ENCODE measurements at regions not wholly inside any gene's neighbourhood (a gene's known extent, or its start where the extent isn't known, plus 50 kb on each side); places are given as distances from the start of the nearest gene placed in this dataset.

GRCh38 chr9:108607607-108608006, 248.2 kb downstream of the ACTL7B start:
- Histone ChIP-seq H3K27me3 (ENCODE audit: control insufficient read depth in 1 of 2, insufficient read depth in 2 of 2, low read length in 2 of 2) (no peaks in the 10 kb centered on the region), H3K27ac (ENCODE audit: extremely low read length, insufficient read depth, low read length) (no peak overlapping the region), H3K4me1 (ENCODE audit: insufficient read depth, low read length) (no peaks in the 10 kb centered on the region), H3K9me3 (ENCODE audit: low read length) (no peaks in the 10 kb centered on the region), H3K79me2 (ENCODE audit: insufficient read depth, low read length) (no peaks in the 10 kb centered on the region), H3K9ac (ENCODE audit: insufficient read depth, low read depth, low read length) (no peak overlapping the region), H4K20me1 (ENCODE audit: insufficient read depth, low read length) (no peaks in the 10 kb centered on the region), H3K4me3 (replicated peaks in 1 of 3; ENCODE audit: insufficient read depth in 1 of 3, low read depth in 2 of 3, low read length in 3 of 3) (no peak overlapping the region), H3K4me2 (ENCODE audit: low read depth, low read length) (no peak overlapping the region), H3K36me3 (replicated peaks in 1 of 2; ENCODE audit: control insufficient read depth in 1 of 2, insufficient read depth in 2 of 2, low read length in 2 of 2) (no peaks in the 10 kb centered on the region), H2AFZ (ENCODE audit: low read length) (no peak overlapping the region)
- no peak for ATAC-seq
- FAIRE-seq = no peak
- ChIA-PET CTCF (ENCODE audit: low intra/inter-chr PET ratio, low total read pairs) (no interaction called here), POLR2A (no interaction called here)
- WGBS (ENCODE audit: low lambda C conversion rate) = 33% methylated on average over 4 of the region's 4 CpGs
- intact Hi-C loops (cut with micrococcal nuclease; ENCODE audit: unreplicated experiment) = no loop called here
- BruUV-seq (replicated peaks) = no TSS peak
- no peak for DNase-seq (ENCODE audit: low spot score)
- TF ChIP-seq TSC22D2 (CRISPR knock-in tag; IDR thresholded peaks at IDR 0.05; ENCODE audit: borderline replicate concordance) (no peak), FOXO4 (CRISPR knock-in tag; conservative IDR thresholded peaks at IDR 0.05) (no peak), HES4 (CRISPR knock-in tag; IDR thresholded peaks at IDR 0.05; ENCODE audit: borderline replicate concordance) (no peak), CAMTA2 (CRISPR knock-in tag; IDR thresholded peaks at IDR 0.05; ENCODE audit: borderline replicate concordance) (no peak), ZBTB44 (CRISPR knock-in tag; IDR thresholded peaks at IDR 0.05) (no peak), ZBTB42 (CRISPR knock-in tag; IDR thresholded peaks at IDR 0.05) (no peak), ARNTL (CRISPR knock-in tag; IDR thresholded peaks at IDR 0.05) (no peak), ZGPAT (CRISPR knock-in tag; IDR thresholded peaks at IDR 0.05) (no peak), ATF5 (CRISPR knock-in tag; IDR thresholded peaks at IDR 0.05; ENCODE audit: low read depth) (no peak), ELF4 (CRISPR knock-in tag; IDR thresholded peaks at IDR 0.05; ENCODE audit: borderline replicate concordance) (no peak), BCLAF1 (IDR thresholded peaks at IDR 0.05) (no peak), KAT8 (CRISPR knock-in tag; IDR thresholded peaks at IDR 0.05) (no peak), JARID2 (CRISPR knock-in tag; IDR thresholded peaks at IDR 0.05; ENCODE audit: insufficient replicate concordance) (no peak), IKZF4 (CRISPR knock-in tag; IDR thresholded peaks at IDR 0.05; ENCODE audit: borderline replicate concordance, low read depth, not compliant biosample characterization) (no peak), MAFF (IDR thresholded peaks at IDR 0.05; ENCODE audit: low read depth, low read length) (no peak), EED (CRISPR knock-in tag; IDR thresholded peaks at IDR 0.05) (no peak), KLF9 (CRISPR knock-in tag; IDR thresholded peaks at IDR 0.05; ENCODE audit: low read depth) (no peak), PRPF4 (IDR thresholded peaks at IDR 0.05; ENCODE audit: low read depth, low read length, poor library complexity, severe bottlenecking) (no peak)
- in situ Hi-C loops (cut with HindIII; ENCODE audit: extremely low pct_ligation_motif_present, low pct_unique_long_range_greater_than_20kb) = no loop called here

Data from HepG2 (cell line).